NT2/D1 (cell line): ENCODE measurements at regions not wholly inside any gene's neighbourhood (a gene's known extent, or its start where the extent isn't known, plus 50 kb on each side); places are given as distances from the start of the nearest gene placed in this dataset.

Experiments
- YY1 ChIP-seq: IDR thresholded peaks from 2 replicates; pipeline ENCODE4 v1.6.1; 2011; ENCODE audit not compliant: insufficient read length, insufficient read depth
- ZNF274 ChIP-seq: IDR thresholded peaks from 2 replicates; pipeline ENCODE4 v1.6.1; 2011; ENCODE audit warnings: mild to moderate bottlenecking, low read depth, low read length

DNA sequence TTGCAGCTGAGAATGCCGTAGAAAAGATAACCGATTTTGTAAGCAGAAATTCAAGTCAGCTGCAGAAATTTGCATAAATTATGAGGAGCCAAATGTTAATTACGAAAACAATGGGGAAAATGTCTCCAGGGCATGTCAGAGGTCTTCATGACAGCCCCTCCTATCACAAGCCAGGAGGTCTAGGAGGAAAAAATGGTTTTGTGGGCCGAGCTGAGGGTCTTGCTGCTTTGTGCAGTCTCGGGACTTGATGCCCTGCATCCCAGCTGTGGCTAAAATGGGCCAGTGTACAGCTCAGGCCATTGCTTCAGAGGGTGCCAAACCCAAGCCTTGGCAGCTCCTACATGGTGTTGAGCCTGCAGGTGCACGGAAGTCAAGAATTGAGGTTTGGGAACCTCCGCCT, 131.2 kb upstream of the PDE3A start:
- no peak for TF ChIP-seq YY1
- no peak for TF ChIP-seq ZNF274
